Natural killer cell (primary cell): ENCODE measurements at regions not wholly inside any gene's neighbourhood (a gene's known extent, or its start where the extent isn't known, plus 50 kb on each side); places are given as distances from the start of the nearest gene placed in this dataset.
"Not testable (repeated sequence)": the region's sequence is repeated elsewhere in the genome, so short reads cannot be mapped to it uniquely, and the experiment has no call there.

Experiments used
- ATAC-seq, 3 donors: fragments of 150-1000 bp in 2 of 3; fragments of 200-7000 bp in 1 of 3; cut with Tn5 transposase; 1 replicate in 1 of 3; 2 replicates in 2 of 3; pipeline ENCODE4 v1.10.0; 2021; ENCODE audit warnings: mild to moderate bottlenecking in 2 of 3, moderate library complexity in 2 of 3
- DNase-seq, 2 donors: peaks; one replicate each; pipeline versions ENCODE4 v3.0.0 to v3.0.0-alpha.2; 2013 to 2021; ENCODE audit warnings: mixed read lengths in 1 of 2
- H3K27ac ChIP-seq: one replicate; pipeline ENCODE4 v1.5.1; 2013; ENCODE audit warnings: mild to moderate bottlenecking, low read length
- H3K27me3 ChIP-seq: one replicate; pipeline ENCODE4 v1.6.1; 2013; ENCODE audit warnings: low read length; ENCODE audit not compliant: control insufficient read depth, insufficient read depth
- H3K36me3 ChIP-seq: one replicate; pipeline ENCODE4 v1.6.1; 2013; ENCODE audit warnings: low read length; ENCODE audit not compliant: control insufficient read depth, insufficient read depth
- H3K4me1 ChIP-seq: one replicate; pipeline ENCODE4 v1.6.1; 2013; ENCODE audit warnings: low read length; ENCODE audit not compliant: control insufficient read depth, insufficient read depth
- H3K4me3 ChIP-seq: one replicate; pipeline ENCODE4 v1.5.1; 2013; ENCODE audit warnings: low read length
- H3K9me3 ChIP-seq: one replicate; pipeline ENCODE4 v1.6.1; 2013; ENCODE audit warnings: low read length; ENCODE audit not compliant: control insufficient read depth, insufficient read depth
- H3K27ac Mint-ChIP-seq, 2 donors: one replicate each; pipeline ENCODE4 v1.8.0; 2022; ENCODE audit warnings: mild to moderate bottlenecking in 2 of 2, mixed read lengths in 2 of 2, moderate library complexity in 1 of 2
- H3K27me3 Mint-ChIP-seq, 2 donors: one replicate each; pipeline ENCODE4 v1.8.0; 2022; ENCODE audit warnings: low read depth in 2 of 2, mixed read lengths in 2 of 2
- H3K36me3 Mint-ChIP-seq: one replicate; pipeline ENCODE4 v1.8.0; 2022; ENCODE audit warnings: mixed read lengths
- H3K4me1 Mint-ChIP-seq, 2 donors: one replicate each; pipeline ENCODE4 v1.8.0; 2022; ENCODE audit warnings: mixed read lengths in 2 of 2
- H3K4me3 Mint-ChIP-seq: one replicate; pipeline ENCODE4 v1.8.0; 2022; ENCODE audit warnings: mild to moderate bottlenecking, moderate library complexity, mixed read lengths
- H3K9me3 Mint-ChIP-seq, 2 donors: one replicate each; pipeline ENCODE4 v1.8.0; 2022; ENCODE audit warnings: mixed read lengths in 2 of 2
- WGBS: methylation state at CpG from one replicate; pipeline ENCODE4 v1.1.7; 2013; ENCODE audit warnings: missing lambda C conversion rate; ENCODE audit not compliant: insufficient coverage; 5-methylcytosine and 5-hydroxymethylcytosine counted together
- intact Hi-C: fragments of 100-400 bp; cut with micrococcal nuclease; formaldehyde crosslinking; loops from one replicate; pipeline ENCODE4 v1.14.2; 2022

GRCh38 chr21:5013455-5014304, 5507.7 kb upstream of the TPTE start:
- ATAC-seq, H3K36me3 Mint-ChIP-seq, H3K4me3 ChIP-seq, H3K27me3 ChIP-seq, H3K27ac Mint-ChIP-seq, H3K27ac ChIP-seq, H3K9me3 Mint-ChIP-seq, H3K36me3 ChIP-seq, H3K27me3 Mint-ChIP-seq, H3K4me3 Mint-ChIP-seq, H3K9me3 ChIP-seq, DNase-seq, H3K4me1 ChIP-seq, H3K4me1 Mint-ChIP-seq, intact Hi-C loops: not testable (repeated sequence)
- no CpG with 5 or more reads among the region's 33 CpGs for WGBS

GRCh38 chr21:5015187-5015586, 5506.2 kb upstream of the TPTE start:
- no CpG with 5 or more reads among the region's 17 CpGs for WGBS
- H3K9me3 Mint-ChIP-seq, ATAC-seq, H3K36me3 ChIP-seq, H3K4me1 Mint-ChIP-seq, DNase-seq, H3K4me3 ChIP-seq, H3K4me3 Mint-ChIP-seq, H3K27ac ChIP-seq, intact Hi-C loops, H3K27me3 ChIP-seq, H3K9me3 ChIP-seq, H3K27me3 Mint-ChIP-seq, H3K36me3 Mint-ChIP-seq, H3K27ac Mint-ChIP-seq, H3K4me1 ChIP-seq: not testable (repeated sequence)

GRCh38 chr21:5019120-5019519, 5502.3 kb upstream of the TPTE start:
- H3K4me3 ChIP-seq, H3K9me3 Mint-ChIP-seq, H3K36me3 ChIP-seq, H3K4me1 ChIP-seq, H3K36me3 Mint-ChIP-seq, H3K27ac Mint-ChIP-seq, DNase-seq, H3K4me1 Mint-ChIP-seq, H3K9me3 ChIP-seq, intact Hi-C loops, H3K27me3 ChIP-seq, H3K4me3 Mint-ChIP-seq, H3K27ac ChIP-seq, H3K27me3 Mint-ChIP-seq: not testable (repeated sequence)
- no CpG with 5 or more reads among the region's 15 CpGs for WGBS
- peak; percentile 74 to 77 (median 76) for ATAC-seq

GRCh38 chr21:5021815-5022214, 5499.6 kb upstream of the TPTE start:
- DNase-seq, H3K27me3 Mint-ChIP-seq, H3K9me3 Mint-ChIP-seq, H3K4me3 ChIP-seq, H3K27me3 ChIP-seq, H3K4me1 Mint-ChIP-seq, H3K9me3 ChIP-seq, H3K27ac Mint-ChIP-seq, intact Hi-C loops, H3K27ac ChIP-seq, H3K4me3 Mint-ChIP-seq, H3K36me3 ChIP-seq, H3K4me1 ChIP-seq, H3K36me3 Mint-ChIP-seq: not testable (repeated sequence)
- peak in 2 of 3 donors; percentile 11 to 22 for ATAC-seq
- no CpG with 5 or more reads among the region's 27 CpGs for WGBS

GRCh38 chr21:5022254-5022653, 5499.1 kb upstream of the TPTE start:
- DNase-seq, H3K9me3 Mint-ChIP-seq, H3K4me3 Mint-ChIP-seq, H3K27me3 Mint-ChIP-seq, H3K27ac ChIP-seq, H3K4me1 ChIP-seq, H3K9me3 ChIP-seq, intact Hi-C loops, H3K27me3 ChIP-seq, H3K4me1 Mint-ChIP-seq, H3K36me3 ChIP-seq, H3K4me3 ChIP-seq, H3K27ac Mint-ChIP-seq, H3K36me3 Mint-ChIP-seq: not testable (repeated sequence)
- WGBS: no CpG with 5 or more reads among the region's 52 CpGs
- ATAC-seq: peak; percentile 60 to 66 (median 61)

- H3K27me3 Mint-ChIP-seq, H3K4me3 Mint-ChIP-seq, intact Hi-C loops, H3K36me3 Mint-ChIP-seq, ATAC-seq, H3K27me3 ChIP-seq, H3K4me1 Mint-ChIP-seq, H3K4me3 ChIP-seq, H3K9me3 ChIP-seq, H3K4me1 ChIP-seq, H3K9me3 Mint-ChIP-seq, H3K27ac ChIP-seq, H3K36me3 ChIP-seq, H3K27ac Mint-ChIP-seq, DNase-seq: not testable (repeated sequence)
- no CpG with 5 or more reads among the region's 45 CpGs for WGBS
Observed at GRCh38 chr21:5022748-5023147, 5498.6 kb upstream of the TPTE start.

- intact Hi-C loops, H3K4me3 Mint-ChIP-seq, ATAC-seq: not testable (repeated sequence)
Observed at GRCh38 chr21:5035147-5035546, 5486.2 kb upstream of the TPTE start.

GRCh38 chr21:5035587-5035986, 5485.8 kb upstream of the TPTE start:
- intact Hi-C loops, H3K27ac ChIP-seq, H3K27me3 Mint-ChIP-seq, H3K4me3 ChIP-seq, H3K27me3 ChIP-seq, H3K4me3 Mint-ChIP-seq, H3K4me1 ChIP-seq, H3K27ac Mint-ChIP-seq, H3K4me1 Mint-ChIP-seq, H3K36me3 ChIP-seq, DNase-seq, H3K9me3 Mint-ChIP-seq, H3K9me3 ChIP-seq, H3K36me3 Mint-ChIP-seq, ATAC-seq: not testable (repeated sequence)
- WGBS: 96% methylated on average over 3 of the region's 9 CpGs

More at GRCh38 chr21:5035147-5035546, 5486.2 kb upstream of the TPTE start:
- not testable (repeated sequence) for H3K4me1 ChIP-seq, H3K27me3 ChIP-seq, H3K9me3 Mint-ChIP-seq, H3K36me3 ChIP-seq, H3K27me3 Mint-ChIP-seq, H3K4me3 ChIP-seq, H3K4me1 Mint-ChIP-seq, H3K27ac Mint-ChIP-seq, H3K36me3 Mint-ChIP-seq, H3K27ac ChIP-seq, DNase-seq, H3K9me3 ChIP-seq
- WGBS: no CpG with 5 or more reads among the region's 14 CpGs
